Ramos (cell line): ENCODE measurements at regions not wholly inside any gene's neighbourhood (a gene's known extent, or its start where the extent isn't known, plus 50 kb on each side); places are given as distances from the start of the nearest gene placed in this dataset.

ENCODE experiments used
- in situ Hi-C: fragments of 300-500 bp; cut with MboI; formaldehyde crosslinking; loops from one replicate; pipeline ENCODE4 v1.14.3; 2022; ENCODE audit warnings: low sequenced_read_pairs; ENCODE audit not compliant: unreplicated experiment

GRCh38 chr11:116510886-116511650, 261.7 kb downstream of the BUD13 start:
- in situ Hi-C loops = no loop called here

GRCh38 chr11:116510166-116510565, 262.6 kb downstream of the BUD13 start:
- in situ Hi-C loops = no loop called here

GRCh38 chr11:116509551-116509950, 263.2 kb downstream of the BUD13 start:
- in situ Hi-C loops = no loop called here

- in situ Hi-C loops = no loop called here
Observed at GRCh38 chr11:116507849-116508695, 264.7 kb downstream of the BUD13 start.

GRCh38 chr11:116507016-116507415, 265.8 kb downstream of the BUD13 start:
- in situ Hi-C loops = no loop called here

GRCh38 chr11:116506263-116506825, 266.4 kb downstream of the BUD13 start:
- in situ Hi-C loops = no loop called here

- in situ Hi-C loops = no loop called here
Observed at GRCh38 chr11:116505298-116506262, 267.2 kb downstream of the BUD13 start.

GRCh38 chr11:116504541-116505297, 268.1 kb downstream of the BUD13 start:
- in situ Hi-C loops = no loop called here

GRCh38 chr11:116503216-116504160, 269.3 kb downstream of the BUD13 start:
- in situ Hi-C loops = no loop called here

- in situ Hi-C loops = no loop called here
Observed at GRCh38 chr11:116502641-116503061, 270.1 kb downstream of the BUD13 start.

GRCh38 chr11:116501728-116502127, 271.1 kb downstream of the BUD13 start:
- in situ Hi-C loops = no loop called here

- in situ Hi-C loops = no loop called here
Observed at GRCh38 chr11:116500947-116501602, 271.7 kb downstream of the BUD13 start.

- in situ Hi-C loops = no loop called here
Observed at GRCh38 chr11:116500026-116500946, 272.5 kb downstream of the BUD13 start.

- in situ Hi-C loops = no loop called here
Observed at GRCh38 chr11:116499396-116500003, 273.3 kb downstream of the BUD13 start.

GRCh38 chr11:116498161-116498560, 274.6 kb downstream of the BUD13 start:
- in situ Hi-C loops = no loop called here

GRCh38 chr11:116492600-116492999, 280.2 kb downstream of the BUD13 start:
- in situ Hi-C loops = no loop called here
